ENCODE measurements at regions not wholly inside any gene's neighbourhood (a gene's known extent, or its start where the extent isn't known, plus 50 kb on each side); places are given as distances from the start of the nearest gene placed in this dataset.

GRCh38 chr21:28703861-28704260 is 288.8 kb downstream of the LTN1 start:
- FAIRE-seq (no peak), DNase-seq (ENCODE audit: low read depth, low spot score) (peak; percentile 28)
- no peaks in the 10 kb centered on the region for H3K4me1 ChIP-seq (ENCODE audit: control insufficient read depth, extremely low read depth, insufficient read depth, low read length)
- H3K9me3 ChIP-seq (replicated peaks; ENCODE audit: control insufficient read depth, insufficient read depth, low read length): no peaks in the 10 kb centered on the region
- no peak overlapping the region for H3K27ac ChIP-seq (ENCODE audit: insufficient read depth, low read depth, low read length)
- H2AFZ ChIP-seq (ENCODE audit: low read depth, low read length): no peak overlapping the region
- H3K36me3 ChIP-seq (ENCODE audit: control insufficient read depth in 2 of 2, extremely low read depth in 1 of 2, insufficient read depth in 2 of 2, low read length in 2 of 2): no peaks in the 10 kb centered on the region
- intact Hi-C loops (cut with micrococcal nuclease) (no loop called here), dilution Hi-C loops (cut with MboI; ENCODE audit: extremely low pct_ligation_motif_present, low sequenced_read_pairs) (no loop called here)
- no TSS peak for BruUV-seq (replicated peaks)
- H3K4me3 ChIP-seq (replicated peaks in 1 of 3; ENCODE audit: insufficient read depth in 1 of 3, low read depth in 1 of 3, low read length in 3 of 3): no peak overlapping the region
- H3K9me1 ChIP-seq (replicated peaks; ENCODE audit: control insufficient read depth, extremely low read depth, insufficient read depth, low read length): no peaks in the 10 kb centered on the region
- no peak overlapping the region for H3K9ac ChIP-seq (replicated peaks; ENCODE audit: extremely low read depth, insufficient read depth, low read length)
- ChIA-PET POLR2A (no interaction called here), CTCF (interaction anchor here (0.9 to 1.3 kb wide), 2 partner anchors 42 to 100 kb away, joined by 3 read pairs; no protein-coding TSS in a partner anchor)
- H3K4me2 ChIP-seq (ENCODE audit: insufficient read depth, low read length): no peak overlapping the region
- TF ChIP-seq POLR2A (IDR thresholded peaks at IDR 0.05; ENCODE audit: low read depth, low read length): no peak
- no peak for TF ChIP-seq GATA2 (IDR thresholded peaks at IDR 0.05; ENCODE audit: insufficient read depth, insufficient read length, low read depth, low read length)
- TF ChIP-seq FOS (IDR thresholded peaks at IDR 0.05; ENCODE audit: borderline replicate concordance, insufficient read depth, low read length): no peak
- TF ChIP-seq MYC (IDR thresholded peaks at IDR 0.05; ENCODE audit: low read depth, low read length): no peak
- no peak for TF ChIP-seq JUN (IDR thresholded peaks at IDR 0.05; ENCODE audit: borderline replicate concordance, insufficient read depth, insufficient read length, low read depth)
- TF ChIP-seq CTCF (IDR thresholded peaks at IDR 0.05; ENCODE audit: extremely low read depth in 1 of 2, insufficient read depth in 1 of 2, low read depth in 1 of 2, low read length in 2 of 2): no peak
- no peak for TF ChIP-seq POLR2AphosphoS5 (IDR thresholded peaks at IDR 0.05; ENCODE audit: insufficient read depth, low read depth, low read length)
- H3K79me2 ChIP-seq (ENCODE audit: control insufficient read depth, insufficient read depth, low read length): no peaks in the 10 kb centered on the region
- H3K27me3 ChIP-seq (ENCODE audit: control insufficient read depth in 2 of 2, insufficient read depth in 2 of 2, low read length in 2 of 2): no peaks in the 10 kb centered on the region
- H4K20me1 ChIP-seq (replicated peaks; ENCODE audit: control insufficient read depth, extremely low read depth, insufficient read depth, low read length): no peaks in the 10 kb centered on the region
